Tibial artery (tissue), 4 donors: ENCODE measurements at regions not wholly inside any gene's neighbourhood (a gene's known extent, or its start where the extent isn't known, plus 50 kb on each side); places are given as distances from the start of the nearest gene placed in this dataset.

ENCODE experiments used
- DNase-seq, 2 donors: peaks; one replicate each; pipeline ENCODE4 v3.0.0-alpha.2; 2019
- H3K27ac ChIP-seq, 2 donors: fragments of 200-600 bp; sonication (generic) in 1 of 2; 1 replicate in 1 of 2; 2 replicates in 1 of 2; pipeline ENCODE4 v1.5.1; 2018 to 2019; ENCODE audit warnings: mild to moderate bottlenecking in 1 of 2
- H3K27me3 ChIP-seq, 2 donors: fragments of 200-600 bp; sonication (generic) in 1 of 2; one replicate each; pipeline versions ENCODE4 v1.5.1 to v1.6.0; 2016 to 2019
- H3K36me3 ChIP-seq, 3 donors: fragments of 200-600 bp; sonication (generic) in 2 of 3; one replicate each; pipeline ENCODE4 v1.5.1; 2016 to 2019; ENCODE audit warnings: mild to moderate bottlenecking in 2 of 3
- H3K4me1 ChIP-seq, 4 donors: fragments of 200-600 bp; sonication (generic) in 2 of 4; 1 replicate in 3 of 4; 2 replicates in 1 of 4; pipeline ENCODE4 v1.5.1; 2016 to 2019
- H3K4me3 ChIP-seq, 2 donors: fragments of 200-600 bp; sonication (generic) in 1 of 2; 1 replicate in 1 of 2; 2 replicates in 1 of 2; pipeline ENCODE4 v1.5.1; 2018 to 2019; ENCODE audit warnings: mild to moderate bottlenecking in 2 of 2
- H3K9me3 ChIP-seq, 3 donors: fragments of 200-600 bp; sonication (generic) in 1 of 3; one replicate each; pipeline ENCODE4 v1.5.1; 2016 to 2019
- intact Hi-C: fragments of 100-400 bp; cut with DNase I; formaldehyde crosslinking; loops from one replicate; pipeline ENCODE4 v1.15.0; 2023; ENCODE audit warnings: low total_unique reads
- TF ChIP-seq, protein P1 (sequence below), 2 experiments: fragments of 200-600 bp in 1 of 2; fragments of 450-650 bp in 1 of 2; IDR thresholded peaks; one replicate each; pipeline ENCODE4 v1.5.1; 2017 to 2019; ENCODE audit warnings: antibody characterized with exemption in 2 of 2, mild to moderate bottlenecking in 1 of 2, moderate library complexity in 1 of 2

DNA sequence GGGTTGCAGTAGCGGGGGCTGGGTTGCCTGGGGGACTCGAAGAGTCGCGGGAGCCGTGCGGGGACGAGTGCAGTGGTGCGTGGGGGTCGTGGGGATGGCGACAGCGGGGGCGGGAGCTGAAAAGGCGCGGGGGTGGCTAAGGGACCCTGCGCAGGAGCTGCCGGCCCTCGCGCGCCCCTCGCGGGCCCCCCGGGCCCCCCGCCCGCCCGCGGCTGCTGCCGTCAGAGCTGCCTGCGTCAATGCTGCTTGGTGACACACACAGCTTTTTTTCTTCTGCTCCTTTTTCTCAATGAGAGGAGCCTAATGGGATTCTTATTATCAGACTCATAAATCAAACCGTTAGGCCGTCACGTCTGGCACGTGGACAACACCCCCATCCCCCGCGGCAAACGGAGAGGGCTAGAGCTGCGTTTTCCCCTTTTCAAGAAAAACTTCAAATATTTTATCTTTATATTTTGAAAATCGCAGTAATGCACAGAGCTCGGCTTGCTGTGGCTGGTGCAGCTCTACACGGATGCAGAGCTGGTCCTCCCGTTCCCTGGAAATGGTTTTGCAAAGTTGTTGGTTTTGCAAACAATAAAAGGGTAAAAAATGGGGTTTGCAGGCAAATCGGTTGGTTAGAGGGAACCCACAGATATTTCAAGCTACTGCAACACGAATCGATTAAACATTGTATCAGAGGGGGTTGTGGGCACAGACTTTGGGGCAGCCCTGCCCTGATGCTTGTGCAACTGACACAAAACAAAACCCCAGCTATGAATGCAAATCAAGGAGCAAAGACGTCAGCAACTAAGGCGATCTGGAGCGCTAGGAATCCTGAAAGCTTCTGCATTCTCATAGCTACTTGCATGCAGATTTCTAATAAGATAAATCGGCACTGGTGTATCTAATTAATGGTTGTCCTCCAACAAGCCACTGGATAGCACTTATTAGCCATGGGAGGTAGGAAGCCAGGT, 161.4 kb downstream of the TBXT start:
- Histone ChIP-seq H3K27me3 (peaks cover 0 to 48% of the 10 kb centered on the region in 2 donors), H3K4me3 (peak overlapping the region; percentile 44 to 54), H3K36me3 (no peaks in the 10 kb centered on the region), H3K27ac (peak overlapping the region; percentile 41 to 71), H3K4me1 (peaks cover 0 to 42% (median 35%) of the 10 kb centered on the region in 4 donors), H3K9me3 (no peaks in the 10 kb centered on the region)
- intact Hi-C loops: no loop called here
- TF ChIP-seq, protein P1, sequence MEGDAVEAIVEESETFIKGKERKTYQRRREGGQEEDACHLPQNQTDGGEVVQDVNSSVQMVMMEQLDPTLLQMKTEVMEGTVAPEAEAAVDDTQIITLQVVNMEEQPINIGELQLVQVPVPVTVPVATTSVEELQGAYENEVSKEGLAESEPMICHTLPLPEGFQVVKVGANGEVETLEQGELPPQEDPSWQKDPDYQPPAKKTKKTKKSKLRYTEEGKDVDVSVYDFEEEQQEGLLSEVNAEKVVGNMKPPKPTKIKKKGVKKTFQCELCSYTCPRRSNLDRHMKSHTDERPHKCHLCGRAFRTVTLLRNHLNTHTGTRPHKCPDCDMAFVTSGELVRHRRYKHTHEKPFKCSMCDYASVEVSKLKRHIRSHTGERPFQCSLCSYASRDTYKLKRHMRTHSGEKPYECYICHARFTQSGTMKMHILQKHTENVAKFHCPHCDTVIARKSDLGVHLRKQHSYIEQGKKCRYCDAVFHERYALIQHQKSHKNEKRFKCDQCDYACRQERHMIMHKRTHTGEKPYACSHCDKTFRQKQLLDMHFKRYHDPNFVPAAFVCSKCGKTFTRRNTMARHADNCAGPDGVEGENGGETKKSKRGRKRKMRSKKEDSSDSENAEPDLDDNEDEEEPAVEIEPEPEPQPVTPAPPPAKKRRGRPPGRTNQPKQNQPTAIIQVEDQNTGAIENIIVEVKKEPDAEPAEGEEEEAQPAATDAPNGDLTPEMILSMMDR (IDR thresholded peaks at IDR 0.05): no peak
- peak in 1 of 2 donors; percentile 81 for DNase-seq

DNA sequence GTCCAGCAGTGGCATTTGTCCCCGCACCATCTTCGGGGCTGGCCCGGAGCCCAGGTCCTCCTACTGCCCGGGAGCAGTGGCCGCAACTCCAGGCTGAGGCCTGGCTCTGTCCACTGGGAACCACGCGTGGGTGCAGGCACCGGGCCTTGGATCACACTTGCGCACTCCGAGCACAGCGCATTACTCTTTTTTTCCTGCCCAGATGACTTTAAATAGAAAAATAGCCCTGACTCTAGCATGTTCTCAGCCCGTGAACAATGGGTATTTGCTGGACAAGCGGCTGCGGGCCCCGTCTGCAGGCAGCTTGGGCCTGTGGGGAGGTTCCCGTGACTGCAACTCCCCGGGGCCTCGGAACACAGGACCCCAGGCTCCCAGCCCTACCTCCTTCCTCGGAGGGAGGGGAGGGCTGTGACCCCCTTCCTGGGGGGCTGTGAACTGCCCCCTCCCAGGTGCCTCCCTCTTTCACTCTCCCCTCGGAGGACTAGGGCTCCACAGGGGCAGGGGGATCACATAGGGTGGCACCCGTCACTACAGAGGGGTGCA, 162.2 kb downstream of the TBXT start:
- intact Hi-C loops: no loop called here
- peak overlapping the region; percentile 44 to 54 for H3K4me3 ChIP-seq
- H3K9me3 ChIP-seq: no peaks in the 10 kb centered on the region
- H3K4me1 ChIP-seq: peaks cover 0 to 42% (median 35%) of the 10 kb centered on the region in 4 donors
- H3K27ac ChIP-seq: peak overlapping the region; percentile 41 to 71
- H3K36me3 ChIP-seq: no peaks in the 10 kb centered on the region
- H3K27me3 ChIP-seq: peaks cover 0 to 40% of the 10 kb centered on the region in 2 donors
- DNase-seq: peak; percentile 54 to 88
- TF ChIP-seq, protein P1 (IDR thresholded peaks at IDR 0.05): no peak

DNA sequence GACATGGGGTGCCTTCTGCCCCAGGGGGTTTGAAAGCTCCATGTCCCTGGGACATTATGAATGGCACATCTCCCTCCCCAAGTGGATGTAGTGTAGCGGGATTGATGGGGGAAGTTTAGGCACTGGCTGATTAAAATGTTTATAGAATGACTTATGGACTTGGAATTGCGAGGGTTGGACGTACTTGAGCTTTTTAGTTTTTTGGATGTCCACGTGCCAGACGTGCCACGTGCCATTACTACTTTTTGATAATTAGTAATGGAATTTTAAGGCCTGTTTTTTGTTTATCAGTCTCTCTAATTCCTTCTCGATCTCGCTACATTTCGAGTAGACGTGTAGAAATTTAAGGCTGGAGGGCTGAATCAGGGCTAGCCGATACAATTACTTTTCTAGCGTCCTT, 162.8 kb downstream of the TBXT start:
- Histone ChIP-seq H3K27me3 (peaks cover 0 to 34% of the 10 kb centered on the region in 2 donors), H3K36me3 (no peaks in the 10 kb centered on the region), H3K27ac (peak overlapping the region in 1 of 2 donors; percentile 71), H3K4me3 (peak overlapping the region in 1 of 2 donors; percentile 54), H3K9me3 (no peaks in the 10 kb centered on the region), H3K4me1 (peaks cover 0 to 42% (median 35%) of the 10 kb centered on the region in 4 donors)
- intact Hi-C loops: no loop called here
- no peak for DNase-seq
- TF ChIP-seq, protein P1 (IDR thresholded peaks at IDR 0.05): no peak

DNA sequence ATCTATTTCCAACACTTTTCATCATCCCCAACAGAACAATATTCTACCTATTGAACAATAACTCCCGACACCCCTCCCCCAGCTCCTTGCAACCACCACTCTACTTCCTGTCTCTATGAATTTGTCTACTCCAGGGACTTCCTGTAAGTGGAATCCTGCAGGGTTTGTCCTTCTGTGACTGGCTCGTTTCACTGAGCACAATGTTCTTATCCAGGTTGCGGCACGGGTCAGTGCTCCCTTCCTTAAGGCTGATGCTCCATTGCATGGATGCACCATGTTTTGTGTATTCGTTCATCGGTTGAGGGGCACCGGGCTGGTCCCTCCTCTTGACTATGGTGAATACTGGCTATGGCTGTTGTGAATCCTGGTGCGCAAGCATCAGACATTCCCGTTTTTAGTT, 163.2 kb downstream of the TBXT start:
- TF ChIP-seq, protein P1 (IDR thresholded peaks at IDR 0.05): no peak
- H3K9me3 ChIP-seq: no peaks in the 10 kb centered on the region
- peaks cover 0 to 30% of the 10 kb centered on the region in 2 donors for H3K27me3 ChIP-seq
- peaks cover 0 to 42% (median 35%) of the 10 kb centered on the region in 4 donors for H3K4me1 ChIP-seq
- H3K4me3 ChIP-seq: no peak overlapping the region
- intact Hi-C loops: no loop called here
- H3K36me3 ChIP-seq: no peaks in the 10 kb centered on the region
- H3K27ac ChIP-seq: peak overlapping the region in 1 of 2 donors; percentile 71
- no peak for DNase-seq

DNA sequence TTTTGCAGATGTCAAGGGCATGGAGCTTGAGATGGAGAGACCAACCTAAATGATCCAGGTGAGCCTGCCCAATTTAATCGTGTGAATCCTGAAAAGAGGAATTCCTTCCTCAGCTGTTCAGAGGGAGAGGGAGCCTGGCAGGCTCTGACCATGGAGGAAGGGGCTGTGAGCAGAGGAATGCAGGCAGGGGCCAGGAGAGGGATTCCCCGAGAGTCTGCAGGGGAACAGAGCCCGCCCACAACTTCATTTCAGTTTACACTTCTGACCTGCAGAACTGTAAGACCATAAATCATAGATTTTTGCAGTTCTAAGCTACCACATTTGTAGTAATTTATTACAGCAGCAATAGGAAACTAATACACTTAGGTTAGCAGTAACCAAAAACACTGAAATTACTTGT, 164.1 kb downstream of the TBXT start:
- Histone ChIP-seq H3K4me1 (peaks cover 0 to 34% (median 27%) of the 10 kb centered on the region in 4 donors), H3K27me3 (peaks cover 0 to 24% of the 10 kb centered on the region in 2 donors), H3K36me3 (no peaks in the 10 kb centered on the region), H3K27ac (no peak overlapping the region), H3K4me3 (no peak overlapping the region), H3K9me3 (no peaks in the 10 kb centered on the region)
- TF ChIP-seq, protein P1 (IDR thresholded peaks at IDR 0.05): no peak
- DNase-seq: no peak
- intact Hi-C loops: no loop called here
